ENCODE measurements at regions not wholly inside any gene's neighbourhood (a gene's known extent, or its start where the extent isn't known, plus 50 kb on each side); places are given as distances from the start of the nearest gene placed in this dataset.

- TF ChIP-seq STAT6 (CRISPR knock-in tag; IDR thresholded peaks at IDR 0.05; ENCODE audit: borderline replicate concordance) (no peak), ISL2 (CRISPR knock-in tag; IDR thresholded peaks at IDR 0.05) (no peak), KDM3A (CRISPR knock-in tag; IDR thresholded peaks at IDR 0.05; ENCODE audit: low read depth) (no peak), SCMH1 (CRISPR knock-in tag; IDR thresholded peaks at IDR 0.05; ENCODE audit: borderline replicate concordance) (no peak), TAF1 (CRISPR knock-in tag; IDR thresholded peaks at IDR 0.05) (no peak), KLF11 (CRISPR knock-in tag; IDR thresholded peaks at IDR 0.05) (no peak), ZNF510 (CRISPR knock-in tag; IDR thresholded peaks at IDR 0.05; ENCODE audit: low read depth) (no peak), ZNF784 (CRISPR knock-in tag; IDR thresholded peaks at IDR 0.05; ENCODE audit: borderline replicate concordance) (no peak)
- TF ChIP-seq, protein P1, sequence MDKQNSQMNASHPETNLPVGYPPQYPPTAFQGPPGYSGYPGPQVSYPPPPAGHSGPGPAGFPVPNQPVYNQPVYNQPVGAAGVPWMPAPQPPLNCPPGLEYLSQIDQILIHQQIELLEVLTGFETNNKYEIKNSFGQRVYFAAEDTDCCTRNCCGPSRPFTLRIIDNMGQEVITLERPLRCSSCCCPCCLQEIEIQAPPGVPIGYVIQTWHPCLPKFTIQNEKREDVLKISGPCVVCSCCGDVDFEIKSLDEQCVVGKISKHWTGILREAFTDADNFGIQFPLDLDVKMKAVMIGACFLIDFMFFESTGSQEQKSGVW (CRISPR knock-in tag; IDR thresholded peaks at IDR 0.05; ENCODE audit: borderline replicate concordance) = no peak
Measured at GRCh38 chr10:128432423-128432822, 306.2 kb upstream of the MKI67 start (continued).

DNA sequence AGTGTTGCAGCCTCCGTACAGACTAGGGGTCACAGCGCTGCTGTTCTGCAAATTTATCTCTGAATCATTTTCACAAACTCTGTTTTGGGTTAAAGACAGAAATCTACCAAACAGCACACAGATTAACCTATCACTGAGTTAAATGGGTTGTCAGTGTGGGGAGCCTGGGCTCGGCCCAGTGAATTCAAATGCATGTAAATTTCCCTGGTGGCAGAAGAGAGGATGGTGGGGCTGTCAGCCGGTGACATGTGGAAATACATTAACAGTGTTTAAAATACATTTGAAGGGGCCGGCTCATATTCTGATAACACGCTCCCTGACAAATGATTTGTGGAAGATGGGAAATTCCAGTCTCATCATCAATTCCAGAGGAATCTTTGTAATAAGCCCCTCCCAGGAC is 309.6 kb upstream of the MKI67 start:
- POLR2A ChIA-PET = no interaction called here
- Histone ChIP-seq H3K9me3 (ENCODE audit: low read length) (no peaks in the 10 kb centered on the region), H3K4me1 (ENCODE audit: insufficient read depth, low read length) (peaks cover 8% of the 10 kb centered on the region; the same call in 1 of the 2 replicates), H3K4me3 (replicated peaks in 1 of 3; ENCODE audit: insufficient read depth in 1 of 3, low read depth in 2 of 3, low read length in 3 of 3) (no peak overlapping the region), H3K4me2 (ENCODE audit: low read depth, low read length) (no peak overlapping the region), H4K20me1 (ENCODE audit: insufficient read depth, low read length) (no peaks in the 10 kb centered on the region), H3K27me3 (ENCODE audit: control insufficient read depth in 1 of 2, insufficient read depth in 2 of 2, low read length in 2 of 2) (peaks cover 2 to 31% of the 10 kb centered on the region in 2 experiments; a peak in 3 of 5 replicates), H2AFZ (ENCODE audit: low read length) (no peak overlapping the region), H3K36me3 (replicated peaks in 1 of 2; ENCODE audit: control insufficient read depth in 1 of 2, insufficient read depth in 2 of 2, low read length in 2 of 2) (no peaks in the 10 kb centered on the region), H3K79me2 (ENCODE audit: insufficient read depth, low read length) (no peaks in the 10 kb centered on the region), H3K27ac (ENCODE audit: extremely low read length, insufficient read depth, low read length) (no peak overlapping the region), H3K9ac (ENCODE audit: insufficient read depth, low read depth, low read length) (no peak overlapping the region)
- 10% methylated on average over 6 of the region's 6 CpGs for whole genome bisulfite sequencing (ENCODE audit: low lambda C conversion rate)
- no peak for ATAC-seq
- DNase-seq (ENCODE audit: low spot score) = no peak
- BruUV-seq (replicated peaks) = no TSS peak
- in situ Hi-C loops (cut with HindIII; ENCODE audit: extremely low pct_ligation_motif_present, low pct_unique_long_range_greater_than_20kb) (no loop called here), intact Hi-C loops (cut with micrococcal nuclease; ENCODE audit: unreplicated experiment) (no loop called here)
- CTCF ChIA-PET (ENCODE audit: low intra/inter-chr PET ratio, low total read pairs) = no interaction called here
- no peak for FAIRE-seq
- TF ChIP-seq POLR2AphosphoS5 (IDR thresholded peaks at IDR 0.05; ENCODE audit: low read depth, low read length) (no peak), PHF21A (CRISPR knock-in tag; IDR thresholded peaks at IDR 0.05) (no peak), ZNF263 (CRISPR knock-in tag; IDR thresholded peaks at IDR 0.05) (no peak), HCFC1 (IDR thresholded peaks at IDR 0.05; ENCODE audit: low read depth, low read length) (no peak), YEATS4 (CRISPR knock-in tag; IDR thresholded peaks at IDR 0.05; ENCODE audit: borderline replicate concordance) (no peak), TRIM24 (CRISPR knock-in tag; IDR thresholded peaks at IDR 0.05) (no peak), NR3C1 (CRISPR knock-in tag; IDR thresholded peaks at IDR 0.05) (no peak), PLRG1 (conservative IDR thresholded peaks at IDR 0.05) (no peak), HNRNPUL1 (IDR thresholded peaks at IDR 0.05; ENCODE audit: low read depth, low read length) (no peak), UBTF (CRISPR knock-in tag; IDR thresholded peaks at IDR 0.05) (no peak)
- TF ChIP-seq, protein P2, sequence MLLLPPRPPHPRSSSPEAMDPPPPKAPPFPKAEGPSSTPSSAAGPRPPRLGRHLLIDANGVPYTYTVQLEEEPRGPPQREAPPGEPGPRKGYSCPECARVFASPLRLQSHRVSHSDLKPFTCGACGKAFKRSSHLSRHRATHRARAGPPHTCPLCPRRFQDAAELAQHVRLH (CRISPR knock-in tag; IDR thresholded peaks at IDR 0.05; ENCODE audit: borderline replicate concordance, low read depth) = no peak

Data from HepG2 (cell line).